Fibroblast of mammary gland (primary cell): ENCODE measurements at regions not wholly inside any gene's neighbourhood (a gene's known extent, or its start where the extent isn't known, plus 50 kb on each side); places are given as distances from the start of the nearest gene placed in this dataset.
A peak's percentile ranks its signal among the peaks of the same experiment; 100 is the strongest.

ENCODE experiments used
- DNase-seq: peaks from one replicate; pipeline ENCODE4 v3.0.0-alpha.2; 2010; ENCODE audit warnings: low read depth
- H3K4me3 ChIP-seq: 2 replicates; pipeline ENCODE4 v1.5.1; 2011; ENCODE audit warnings: low read depth, mild to moderate bottlenecking, low read length, moderate library complexity; ENCODE audit not compliant: control insufficient read depth
- CTCF ChIP-seq: conservative IDR thresholded peaks from 2 replicates; pipeline ENCODE4 v1.5.1; 2011; ENCODE audit warnings: low read depth, low read length, inconsistent platforms; ENCODE audit not compliant: control insufficient read depth, insufficient read depth

DNA sequence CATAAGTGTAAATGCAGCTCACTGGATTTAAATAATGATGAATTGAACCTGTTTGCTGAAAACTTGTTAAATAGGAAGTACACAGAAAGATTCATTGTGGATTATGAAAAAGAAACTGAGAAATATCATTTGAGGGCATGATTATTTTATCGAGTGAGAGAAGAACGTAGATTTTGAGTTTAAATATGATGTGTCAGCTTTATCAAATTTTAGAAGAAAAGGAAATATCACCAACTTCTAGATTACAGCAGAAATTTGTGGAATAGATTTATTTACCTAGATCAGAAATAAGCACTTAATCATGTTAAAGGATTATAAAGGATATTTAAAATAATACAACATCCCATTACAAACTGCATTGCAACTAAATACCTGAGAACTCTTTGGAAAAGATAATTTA, 315.5 kb downstream of the ZPLD1 start:
- no peak for DNase-seq
- H3K4me3 ChIP-seq = no peak overlapping the region
- no peak for TF ChIP-seq CTCF

DNA sequence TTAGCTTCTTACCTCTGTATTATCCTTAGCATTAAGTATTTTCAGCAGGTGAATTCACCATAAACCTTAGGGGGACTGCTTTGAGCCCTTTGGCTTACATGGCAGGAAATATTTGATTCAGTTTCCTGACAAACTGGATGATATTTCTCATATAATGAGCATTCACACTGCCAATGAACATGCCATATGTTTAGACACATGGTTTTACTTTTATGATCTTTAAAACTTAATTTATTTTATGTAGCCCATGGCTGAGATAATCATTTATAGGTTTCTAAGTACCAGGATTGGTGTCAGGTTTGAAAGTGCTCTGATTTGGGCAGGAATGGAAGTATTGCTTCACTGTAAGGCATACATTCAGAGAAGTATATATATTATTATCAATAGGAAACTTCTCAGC, 319.1 kb downstream of the ZPLD1 start:
- no peak for TF ChIP-seq CTCF
- DNase-seq = no peak
- no peak overlapping the region for H3K4me3 ChIP-seq

GRCh38 chr3:102756706-102757105, 321.9 kb downstream of the ZPLD1 start:
- no peak overlapping the region for H3K4me3 ChIP-seq
- TF ChIP-seq CTCF = no peak
- no peak for DNase-seq

DNA sequence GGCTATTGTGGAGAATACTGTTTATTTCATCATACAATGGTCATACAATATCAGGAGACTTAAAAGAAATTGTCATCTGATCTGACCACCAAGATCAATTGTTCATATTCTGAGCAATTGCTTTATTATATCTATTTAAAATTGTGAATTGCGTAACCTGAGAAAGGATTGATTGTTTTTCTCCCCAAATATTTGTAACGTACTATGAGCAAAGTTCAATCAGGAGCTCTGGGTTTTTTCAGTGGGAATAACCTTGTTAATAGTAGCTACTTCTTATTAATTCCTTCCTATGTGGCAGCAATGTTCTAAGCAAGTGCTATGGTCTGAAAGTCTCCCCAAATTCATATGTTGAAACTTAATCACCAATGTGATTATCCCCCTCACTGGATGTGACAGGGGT, 323.1 kb downstream of the ZPLD1 start:
- no peak for DNase-seq
- no peak for TF ChIP-seq CTCF
- H3K4me3 ChIP-seq = no peak overlapping the region

- H3K4me3 ChIP-seq = no peak overlapping the region
- TF ChIP-seq CTCF = no peak
- DNase-seq = no peak
Measured at GRCh38 chr3:102761766-102762165, 327.0 kb downstream of the ZPLD1 start.

GRCh38 chr3:102790747-102791325, 356.0 kb downstream of the ZPLD1 start:
- no peak for TF ChIP-seq CTCF
- peak; percentile 66 for DNase-seq

More at GRCh38 chr3:102790747-102791325, 356.0 kb downstream of the ZPLD1 start:
- H3K4me3 ChIP-seq = no peak overlapping the region
